Endothelial cell of umbilical vein (primary cell): ENCODE measurements at regions not wholly inside any gene's neighbourhood (a gene's known extent, or its start where the extent isn't known, plus 50 kb on each side); places are given as distances from the start of the nearest gene placed in this dataset.

Experiments
- BruUV-seq: library from RNA; stranded (reverse); fragments of 400-500 nt; replicated peaks from 2 replicates; lab custom pipeline; 2021; lab: Mats Ljungman, UMichigan
- CTCF ChIA-PET: fragments of 300-600, 350-600 bp; sonication (Branson Sonifier 250); formaldehyde crosslinking; loops from one replicate; lab custom pipeline; 2021; ENCODE audit warnings: antibody characterized with exemption, inconsistent platforms; lab: Charles Lee
- POLR2A ChIA-PET: fragments of 300-600, 350-600 bp; sonication (Branson Sonifier 250); formaldehyde crosslinking; loops from one replicate; lab custom pipeline; 2021; ENCODE audit warnings: antibody characterized with exemption, inconsistent platforms; lab: Charles Lee
- DNase-seq: peaks from one replicate; pipeline ENCODE4 v3.0.0-alpha.2; 2011; ENCODE audit warnings: low read depth, low spot score
- FAIRE-seq: peaks from 2 replicates; lab custom pipeline; 2011; peaks lifted over from hg19 to GRCh38; lab: Jason Lieb, UNC
- H2AFZ ChIP-seq: 2 replicates; pipeline ENCODE4 v1.6.0; 2012; ENCODE audit warnings: low read depth, low read length, control low read depth, inconsistent platforms
- H3K27ac ChIP-seq: 2 replicates; pipeline ENCODE4 v1.5.1; 2011; ENCODE audit warnings: low read depth, mild to moderate bottlenecking, control low read depth, low read length, moderate library complexity; ENCODE audit not compliant: insufficient read depth
- H3K27me3 ChIP-seq, 2 experiments: 2 replicates each; pipeline versions ENCODE4 v1.6.0 to v1.6.1; 2011; ENCODE audit warnings: low read length in 2 of 2, mixed read lengths in 1 of 2; ENCODE audit not compliant: control insufficient read depth in 2 of 2, insufficient read depth in 2 of 2
- H3K36me3 ChIP-seq, 2 experiments: 2 replicates in 1 of 2; 3 replicates in 1 of 2; pipeline ENCODE4 v1.5.1; 2011; ENCODE audit warnings: low read length in 2 of 2, mild to moderate bottlenecking in 1 of 2, moderate library complexity in 1 of 2; ENCODE audit not compliant: control insufficient read depth in 2 of 2, insufficient read depth in 2 of 2; ENCODE audit errors: extremely low read depth in 1 of 2
- H3K4me1 ChIP-seq: 3 replicates; pipeline ENCODE4 v1.5.1; 2011; ENCODE audit warnings: mild to moderate bottlenecking, low read length; ENCODE audit not compliant: control insufficient read depth, insufficient read depth; ENCODE audit errors: extremely low read depth
- H3K4me2 ChIP-seq: 2 replicates; pipeline ENCODE4 v1.6.1; 2011; ENCODE audit warnings: low read length, control low read depth, mixed read lengths; ENCODE audit not compliant: insufficient read depth
- H3K4me3 ChIP-seq, 3 experiments: fragments of 200-600 bp in 1 of 3; sonication (generic), shearing (Covaris generic) in 1 of 3; replicated peaks in 1 of 3; 2 replicates each; pipeline ENCODE4 v1.5.1; 2011 to 2016; ENCODE audit warnings: control low read depth in 3 of 3, low read length in 3 of 3, mild to moderate bottlenecking in 2 of 3, inconsistent platforms in 1 of 3, low read depth in 1 of 3, moderate library complexity in 1 of 3; ENCODE audit not compliant: insufficient read depth in 1 of 3
- H3K79me2 ChIP-seq: 2 replicates; pipeline ENCODE4 v1.6.0; 2012; ENCODE audit warnings: low read length, inconsistent platforms; ENCODE audit not compliant: control insufficient read depth, insufficient read depth
- H3K9ac ChIP-seq: replicated peaks from 2 replicates; pipeline ENCODE3; 2011; ENCODE audit warnings: low read length, control low read depth; ENCODE audit not compliant: insufficient read depth; ENCODE audit errors: extremely low read depth
- H3K9me1 ChIP-seq: replicated peaks from 3 replicates; pipeline ENCODE4 v1.6.0; 2011; ENCODE audit warnings: mild to moderate bottlenecking, low read length; ENCODE audit not compliant: control insufficient read depth, insufficient read depth; ENCODE audit errors: extremely low read depth
- H3K9me3 ChIP-seq: replicated peaks from 2 replicates; pipeline ENCODE4 v1.5.1; 2012; ENCODE audit warnings: low read length, inconsistent platforms; ENCODE audit not compliant: control insufficient read depth, insufficient read depth
- H4K20me1 ChIP-seq: replicated peaks from 2 replicates; pipeline ENCODE3; 2011; ENCODE audit warnings: mild to moderate bottlenecking, low read length; ENCODE audit not compliant: control insufficient read depth, insufficient read depth; ENCODE audit errors: extremely low read depth
- CTCF ChIP-seq, 2 donors: IDR thresholded peaks; 1 replicate in 1 of 2; 2 replicates in 1 of 2; pipeline ENCODE4 v1.5.1; 2011; ENCODE audit warnings: low read length in 2 of 2, mild to moderate bottlenecking in 2 of 2, moderate library complexity in 2 of 2, control low read depth in 1 of 2, inconsistent platforms in 1 of 2, low read depth in 1 of 2; ENCODE audit not compliant: insufficient read depth in 1 of 2; ENCODE audit errors: extremely low read depth in 1 of 2
- EZH2 ChIP-seq: IDR thresholded peaks from 2 replicates; pipeline ENCODE4 v1.6.1; 2012; ENCODE audit warnings: borderline replicate concordance, low read depth, mild to moderate bottlenecking, moderate library complexity, low read length, inconsistent platforms; ENCODE audit not compliant: severe bottlenecking
- FOS ChIP-seq: IDR thresholded peaks from 2 replicates; pipeline ENCODE4 v1.6.1; 2011; ENCODE audit warnings: mild to moderate bottlenecking, low read length, moderate library complexity, borderline replicate concordance; ENCODE audit not compliant: insufficient read depth
- GATA2 ChIP-seq: IDR thresholded peaks from 2 replicates; pipeline ENCODE4 v1.7.0; 2011; ENCODE audit warnings: low read depth, mild to moderate bottlenecking, moderate library complexity, mixed read lengths, low read length; ENCODE audit not compliant: insufficient read length, insufficient read depth
- JUN ChIP-seq: IDR thresholded peaks from 2 replicates; pipeline ENCODE4 v1.6.1; 2011; ENCODE audit warnings: borderline replicate concordance, low read depth; ENCODE audit not compliant: insufficient read length, insufficient read depth
- MAX ChIP-seq: IDR thresholded peaks from 2 replicates; pipeline ENCODE4 v1.6.1; 2011; ENCODE audit not compliant: insufficient read depth, insufficient read length
- MYC ChIP-seq: IDR thresholded peaks from one replicate; pipeline ENCODE4 v1.6.1; 2011; ENCODE audit warnings: mild to moderate bottlenecking, low read depth, low read length
- POLR2A ChIP-seq: IDR thresholded peaks from 2 replicates; pipeline ENCODE4 v1.6.1; 2012; ENCODE audit warnings: low read depth, mild to moderate bottlenecking, control low read depth, low read length
- POLR2AphosphoS5 ChIP-seq: IDR thresholded peaks from 2 replicates; pipeline ENCODE4 v1.6.1; 2012; ENCODE audit warnings: low read depth, mild to moderate bottlenecking, control low read depth, low read length, moderate library complexity; ENCODE audit not compliant: insufficient read depth
- dilution Hi-C: fragments of 300-500 bp; cut with MboI; formaldehyde crosslinking; loops from one replicate; pipeline ENCODE4 v1.15.0; 2019; ENCODE audit warnings: low sequenced_read_pairs; ENCODE audit not compliant: extremely low pct_ligation_motif_present
- intact Hi-C: fragments of 100-400 bp; cut with micrococcal nuclease; formaldehyde crosslinking; loops from one replicate; pipeline ENCODE4 v1.10.0; 2022

DNA sequence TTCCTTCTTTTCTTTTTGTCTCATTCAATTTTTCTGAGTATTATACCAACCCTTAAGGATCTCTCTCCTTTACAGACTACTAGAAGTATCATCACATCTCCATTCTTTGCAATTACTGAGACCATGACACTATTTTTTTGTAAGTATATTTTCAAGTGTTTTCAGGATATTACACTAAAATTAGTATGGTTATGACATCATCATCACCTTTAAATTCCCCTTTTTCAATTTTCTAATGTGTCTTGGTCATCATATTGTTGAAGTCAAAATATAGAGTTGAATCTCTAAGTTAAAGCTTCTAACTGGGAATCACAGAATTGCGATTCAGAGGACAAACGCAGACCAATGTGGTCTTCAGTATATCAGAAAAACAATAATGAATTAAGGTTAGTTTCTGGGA lies 1475.1 kb downstream of the OTOL1 start:
- Histone ChIP-seq H4K20me1 (no peaks in the 10 kb centered on the region), H3K4me3 (no peak overlapping the region), H3K4me1 (no peaks in the 10 kb centered on the region), H3K27me3 (no peaks in the 10 kb centered on the region), H3K9ac (no peak overlapping the region), H3K79me2 (no peaks in the 10 kb centered on the region), H2AFZ (no peak overlapping the region), H3K9me3 (no peaks in the 10 kb centered on the region), H3K9me1 (no peaks in the 10 kb centered on the region), H3K4me2 (no peak overlapping the region), H3K27ac (no peak overlapping the region), H3K36me3 (no peaks in the 10 kb centered on the region)
- no peak for TF ChIP-seq POLR2A
- TF ChIP-seq EZH2 = no peak
- TF ChIP-seq CTCF (IDR thresholded peaks at IDR 0.05; ENCODE audit: extremely low read depth in 1 of 2, insufficient read depth in 1 of 2, low read depth in 1 of 2, low read length in 2 of 2) = no peak
- no peak for TF ChIP-seq GATA2
- TF ChIP-seq FOS = no peak
- TF ChIP-seq MAX = no peak
- TF ChIP-seq MYC = no peak
- no peak for TF ChIP-seq POLR2AphosphoS5
- TF ChIP-seq JUN = no peak
- dilution Hi-C loops = no loop called here
- no peak for DNase-seq
- no peak for FAIRE-seq
- intact Hi-C loops = no loop called here
- ChIA-PET CTCF (no interaction called here), POLR2A (no interaction called here)
- no TSS peak for BruUV-seq
